GM13977 (cell line): ENCODE measurements at regions not wholly inside any gene's neighbourhood (a gene's known extent, or its start where the extent isn't known, plus 50 kb on each side); places are given as distances from the start of the nearest gene placed in this dataset.

Experiments
- DNase-seq: peaks from one replicate; pipeline ENCODE4 v3.0.0; 2012; ENCODE audit warnings: low spot score
- in situ Hi-C: fragments of 300-500 bp; cut with MboI; formaldehyde crosslinking; loops from one replicate; pipeline ENCODE4 v1.12.0; 2022; ENCODE audit warnings: low sequenced_read_pairs, low pct_unique_long_range_greater_than_20kb, mixed read lengths, inconsistent platforms; ENCODE audit not compliant: unreplicated experiment
- TF ChIP-seq, protein P1 (sequence below): IDR thresholded peaks from 2 replicates; pipeline ENCODE4 v1.5.1; 2012; ENCODE audit warnings: mild to moderate bottlenecking, control low read depth; ENCODE audit not compliant: insufficient read depth; ENCODE audit errors: extremely low read depth, missing control alignments

GRCh38 chr6:25224242-25224641 is 54.9 kb upstream of the CARMIL1 start:
- no peak for DNase-seq
- in situ Hi-C loops, result no loop called here
- TF ChIP-seq, protein P1, sequence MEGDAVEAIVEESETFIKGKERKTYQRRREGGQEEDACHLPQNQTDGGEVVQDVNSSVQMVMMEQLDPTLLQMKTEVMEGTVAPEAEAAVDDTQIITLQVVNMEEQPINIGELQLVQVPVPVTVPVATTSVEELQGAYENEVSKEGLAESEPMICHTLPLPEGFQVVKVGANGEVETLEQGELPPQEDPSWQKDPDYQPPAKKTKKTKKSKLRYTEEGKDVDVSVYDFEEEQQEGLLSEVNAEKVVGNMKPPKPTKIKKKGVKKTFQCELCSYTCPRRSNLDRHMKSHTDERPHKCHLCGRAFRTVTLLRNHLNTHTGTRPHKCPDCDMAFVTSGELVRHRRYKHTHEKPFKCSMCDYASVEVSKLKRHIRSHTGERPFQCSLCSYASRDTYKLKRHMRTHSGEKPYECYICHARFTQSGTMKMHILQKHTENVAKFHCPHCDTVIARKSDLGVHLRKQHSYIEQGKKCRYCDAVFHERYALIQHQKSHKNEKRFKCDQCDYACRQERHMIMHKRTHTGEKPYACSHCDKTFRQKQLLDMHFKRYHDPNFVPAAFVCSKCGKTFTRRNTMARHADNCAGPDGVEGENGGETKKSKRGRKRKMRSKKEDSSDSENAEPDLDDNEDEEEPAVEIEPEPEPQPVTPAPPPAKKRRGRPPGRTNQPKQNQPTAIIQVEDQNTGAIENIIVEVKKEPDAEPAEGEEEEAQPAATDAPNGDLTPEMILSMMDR, result no peak

- no peak for DNase-seq
- TF ChIP-seq, protein P1, result no peak
- in situ Hi-C loops, result no loop called here
These were observed 51.3 kb upstream of the CARMIL1 start for GRCh38 chr6:25227854-25228253.
